ENCODE measurements at regions not wholly inside any gene's neighbourhood (a gene's known extent, or its start where the extent isn't known, plus 50 kb on each side); places are given as distances from the start of the nearest gene placed in this dataset.

GRCh38 chr2:56444339-56444738 is 260.5 kb downstream of the CCDC85A start:
- no peak for DNase-seq (ENCODE audit: low spot score)

GRCh38 chr2:56448403-56449001 is 264.7 kb downstream of the CCDC85A start:
- DNase-seq (ENCODE audit: low spot score): no peak

- DNase-seq (ENCODE audit: low spot score): no peak
These were observed 265.2 kb downstream of the CCDC85A start for GRCh38 chr2:56449002-56449431.

- no peak for DNase-seq (ENCODE audit: low spot score)
These were observed 265.7 kb downstream of the CCDC85A start for GRCh38 chr2:56449449-56449860.

GRCh38 chr2:56450047-56450446 is 266.3 kb downstream of the CCDC85A start:
- no peak for DNase-seq (ENCODE audit: low spot score)

GRCh38 chr2:56450772-56451171 is 267.0 kb downstream of the CCDC85A start:
- DNase-seq (ENCODE audit: low spot score): no peak

GRCh38 chr2:56455642-56456041 is 271.9 kb downstream of the CCDC85A start:
- no peak for DNase-seq (ENCODE audit: low spot score)

- no peak for DNase-seq (ENCODE audit: low spot score)
These were observed 273.0 kb downstream of the CCDC85A start for GRCh38 chr2:56456791-56457190.

GRCh38 chr2:56460508-56460907 is 276.7 kb downstream of the CCDC85A start:
- no peak for DNase-seq (ENCODE audit: low spot score)

GRCh38 chr2:56464066-56464465 is 280.3 kb downstream of the CCDC85A start:
- no peak for DNase-seq (ENCODE audit: low spot score)

- no peak for DNase-seq (ENCODE audit: low spot score)
These were observed 280.8 kb downstream of the CCDC85A start for GRCh38 chr2:56464613-56465012.

- DNase-seq (ENCODE audit: low spot score): no peak
These were observed 281.7 kb downstream of the CCDC85A start for GRCh38 chr2:56465491-56465890.

GRCh38 chr2:56473524-56473923 is 289.7 kb downstream of the CCDC85A start:
- DNase-seq (ENCODE audit: low spot score): no peak

- DNase-seq (ENCODE audit: low spot score): no peak
These were observed 290.8 kb downstream of the CCDC85A start for GRCh38 chr2:56474412-56475158.

- no peak for DNase-seq (ENCODE audit: low spot score)
These were observed 291.4 kb downstream of the CCDC85A start for GRCh38 chr2:56475191-56475590.

GRCh38 chr2:56476509-56477071 is 292.8 kb downstream of the CCDC85A start:
- DNase-seq (ENCODE audit: low spot score): no peak

- DNase-seq (ENCODE audit: low spot score): no peak
These were observed 294.2 kb downstream of the CCDC85A start for GRCh38 chr2:56478027-56478426.

- no peak for DNase-seq (ENCODE audit: low spot score)
These were observed 299.3 kb downstream of the CCDC85A start for GRCh38 chr2:56483081-56483480.

- no peak for DNase-seq (ENCODE audit: low spot score)
These were observed 301.1 kb downstream of the CCDC85A start for GRCh38 chr2:56484906-56485305.

- DNase-seq (ENCODE audit: low spot score): no peak
These were observed 316.5 kb downstream of the CCDC85A start for GRCh38 chr2:56500317-56500716.

- no peak for DNase-seq (ENCODE audit: low spot score)
These were observed 318.8 kb downstream of the CCDC85A start for GRCh38 chr2:56502616-56503015.

GRCh38 chr2:56505885-56506284 is 322.1 kb downstream of the CCDC85A start:
- no peak for DNase-seq (ENCODE audit: low spot score)

GRCh38 chr2:56508662-56509061 is 324.9 kb downstream of the CCDC85A start:
- DNase-seq (ENCODE audit: low spot score): no peak
